Amygdala (tissue), 56 donors: ENCODE measurements at regions not wholly inside any gene's neighbourhood (a gene's known extent, or its start where the extent isn't known, plus 50 kb on each side); places are given as distances from the start of the nearest gene placed in this dataset.

Experiments
- DNase-seq, 56 donors: peaks; one replicate each; lab custom pipeline; 2025; lab: John Stamatoyannopoulos, UW

GRCh38 chr10:124220971-124221355 is 127.6 kb upstream of the CHST15 start:
- no peak for DNase-seq

DNA sequence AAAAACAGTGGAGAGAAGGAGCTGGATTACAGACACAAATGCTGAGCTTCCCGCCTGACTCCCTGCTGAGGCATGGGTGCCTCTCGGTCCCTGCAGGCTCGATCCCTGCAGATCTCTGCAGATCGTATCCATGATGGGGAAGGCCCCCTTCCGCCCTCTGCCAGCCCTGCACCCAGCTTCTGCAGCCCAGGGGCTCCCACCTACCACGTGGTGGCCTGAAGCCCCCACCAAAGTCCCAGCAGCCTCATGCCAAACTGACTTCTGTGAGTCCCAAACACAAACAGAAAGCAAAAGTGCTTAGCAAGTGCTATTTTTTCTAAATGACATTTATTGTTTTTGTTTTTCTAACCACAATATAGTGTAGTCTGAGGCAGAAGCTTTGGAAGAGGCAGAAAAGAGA is 127.1 kb upstream of the CHST15 start:
- no peak for DNase-seq

DNA sequence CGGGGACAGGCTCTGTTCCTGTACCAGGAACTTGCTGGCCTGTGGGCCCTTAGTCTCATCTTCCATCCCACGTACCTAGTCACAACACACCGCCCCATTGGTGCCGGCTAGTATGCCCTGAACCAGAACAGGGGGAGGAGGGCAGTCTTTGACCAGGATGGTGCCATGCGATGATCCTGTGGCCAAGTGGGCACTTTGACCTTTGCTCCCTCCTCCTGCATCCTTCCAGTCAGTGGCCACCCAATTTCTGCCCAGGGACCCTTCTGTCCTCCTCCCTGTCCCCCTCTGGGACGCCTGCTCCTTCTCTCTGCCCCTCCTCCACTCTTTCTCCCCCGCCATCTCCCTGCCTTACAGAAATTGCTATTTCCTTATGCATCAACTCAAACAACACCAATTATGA is 126.3 kb upstream of the CHST15 start:
- DNase-seq = no peak

GRCh38 chr10:124219062-124219461 is 125.7 kb upstream of the CHST15 start:
- DNase-seq = no peak

- DNase-seq = no peak
Measured at GRCh38 chr10:124217906-124218804, 124.8 kb upstream of the CHST15 start.

GRCh38 chr10:124217031-124217430 is 123.6 kb upstream of the CHST15 start:
- no peak for DNase-seq

GRCh38 chr10:124214610-124215375 is 121.4 kb upstream of the CHST15 start:
- peak in 1 of 56 donors; percentile 14 for DNase-seq

GRCh38 chr10:124213899-124214510 is 120.6 kb upstream of the CHST15 start:
- no peak for DNase-seq

- no peak for DNase-seq
Measured at GRCh38 chr10:124213471-124213870, 120.1 kb upstream of the CHST15 start.

DNA sequence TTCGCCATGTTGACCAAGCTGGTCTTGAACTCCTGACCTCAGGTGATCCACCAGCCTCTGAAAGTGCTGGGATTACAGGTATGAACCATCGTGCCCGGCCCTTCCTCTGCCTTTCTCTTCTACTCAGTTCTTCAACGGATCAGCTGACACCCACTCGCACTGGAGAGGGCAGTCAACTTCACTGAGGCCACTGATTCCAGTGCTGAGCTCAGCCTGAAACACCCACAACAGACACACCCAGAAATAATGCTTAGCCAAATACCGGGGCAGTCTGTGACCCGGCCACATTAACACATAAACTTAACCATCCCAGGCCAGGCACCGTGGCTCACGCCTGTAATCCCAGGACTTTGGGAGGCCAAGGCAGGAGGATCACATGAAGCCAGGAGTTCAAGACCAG is 119.3 kb upstream of the CHST15 start:
- DNase-seq = no peak

DNA sequence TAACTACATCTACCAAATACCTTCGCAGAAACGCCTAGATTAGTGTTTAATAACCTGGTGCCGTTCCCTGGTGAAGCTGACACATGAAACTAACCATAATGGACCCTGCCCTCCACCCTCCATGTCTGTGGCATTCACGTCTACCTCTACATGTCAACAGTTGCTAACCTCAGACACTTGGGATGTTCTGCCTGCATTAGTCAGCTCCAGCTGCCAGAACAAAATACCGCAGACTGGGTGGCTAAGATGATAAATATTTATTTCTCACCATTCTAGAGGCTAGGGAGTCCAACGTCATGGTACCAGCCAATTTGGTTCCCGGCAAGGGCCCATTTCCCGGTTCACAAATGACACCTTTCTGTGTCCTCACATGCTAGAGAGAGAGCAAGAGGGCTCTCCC is 118.5 kb upstream of the CHST15 start:
- no peak for DNase-seq

DNA sequence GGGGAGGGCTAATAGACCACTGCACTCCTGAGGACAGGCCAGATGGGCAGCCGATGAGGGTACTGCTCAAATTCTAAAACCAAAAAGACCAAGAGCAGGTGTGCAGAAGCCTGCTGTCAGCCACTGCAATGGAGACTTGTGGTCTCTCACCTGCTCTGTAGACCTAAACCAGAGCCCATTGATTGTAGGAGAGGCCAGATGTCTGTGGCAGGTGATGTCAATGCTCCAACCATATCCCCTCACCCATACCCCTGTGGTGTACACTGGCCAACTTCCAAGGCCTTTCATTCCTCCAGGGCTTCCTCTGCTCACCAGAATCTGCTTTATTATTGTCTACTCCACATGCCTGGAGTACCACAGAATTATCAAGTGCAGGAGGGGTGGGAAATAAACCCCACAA is 116.9 kb upstream of the CHST15 start:
- no peak for DNase-seq

GRCh38 chr10:124207391-124207790 is 114.0 kb upstream of the CHST15 start:
- no peak for DNase-seq

- DNase-seq = no peak
Measured at GRCh38 chr10:124206616-124207015, 113.2 kb upstream of the CHST15 start.

DNA sequence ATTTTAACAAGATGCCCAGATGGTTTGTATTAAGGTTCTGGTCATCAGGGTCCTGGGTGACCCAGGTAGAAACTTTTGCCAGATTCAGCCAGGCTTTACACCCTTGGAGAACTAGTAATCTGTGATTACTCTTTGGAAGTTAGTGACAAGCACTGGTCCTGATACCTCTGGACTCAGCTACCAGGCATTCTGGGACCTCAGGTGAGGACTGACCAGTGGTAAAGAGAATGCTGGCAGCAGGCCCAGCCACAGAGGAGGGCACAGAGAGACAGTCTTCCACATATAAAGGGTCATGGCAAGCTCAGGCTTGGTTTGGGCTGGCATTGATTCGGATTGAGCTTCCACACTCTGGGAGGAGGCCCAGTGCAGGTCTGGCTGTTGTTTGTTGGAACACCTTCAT is 112.0 kb upstream of the CHST15 start:
- DNase-seq = no peak

DNA sequence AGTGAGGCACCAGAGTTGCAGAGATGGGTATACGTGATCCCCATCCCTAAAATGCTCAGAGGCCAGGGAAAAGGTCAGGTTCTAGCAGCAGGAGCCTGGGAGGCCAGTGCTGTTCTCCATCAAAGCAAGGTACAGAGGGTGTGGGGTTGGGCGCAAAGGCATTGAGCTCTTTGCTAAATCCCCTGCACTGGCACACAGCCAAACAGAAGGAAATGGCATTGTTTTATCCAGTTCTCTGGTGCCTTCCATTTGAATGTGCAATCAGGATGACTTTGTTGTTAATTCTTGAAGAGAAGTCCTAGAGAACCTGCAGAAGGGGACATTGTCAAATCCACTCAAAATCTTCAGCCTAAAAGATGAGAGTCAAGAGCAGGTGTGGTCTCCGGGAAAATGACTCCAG is 111.3 kb upstream of the CHST15 start:
- DNase-seq = no peak

GRCh38 chr10:124200011-124200410 is 106.6 kb upstream of the CHST15 start:
- no peak for DNase-seq

GRCh38 chr10:124198871-124199270 is 105.5 kb upstream of the CHST15 start:
- no peak for DNase-seq

DNA sequence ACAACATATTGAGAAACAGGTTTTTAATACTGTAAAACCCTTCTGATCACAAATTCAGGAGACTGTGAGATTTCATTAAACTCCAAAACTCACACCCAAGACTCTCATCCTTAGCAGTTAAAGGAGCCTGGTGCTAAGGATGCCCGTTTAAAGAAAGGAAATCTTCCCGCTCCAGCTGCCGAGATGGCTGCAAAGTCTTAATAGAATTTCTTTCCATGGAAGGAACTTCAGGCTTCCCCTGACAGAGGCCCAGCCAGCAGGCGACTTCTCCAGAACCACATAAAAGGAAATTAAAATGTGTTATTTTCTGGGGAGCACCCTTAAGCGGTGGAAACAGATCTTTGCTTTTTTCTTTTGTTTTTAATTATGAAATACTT is 104.7 kb upstream of the CHST15 start:
- DNase-seq = no peak

DNA sequence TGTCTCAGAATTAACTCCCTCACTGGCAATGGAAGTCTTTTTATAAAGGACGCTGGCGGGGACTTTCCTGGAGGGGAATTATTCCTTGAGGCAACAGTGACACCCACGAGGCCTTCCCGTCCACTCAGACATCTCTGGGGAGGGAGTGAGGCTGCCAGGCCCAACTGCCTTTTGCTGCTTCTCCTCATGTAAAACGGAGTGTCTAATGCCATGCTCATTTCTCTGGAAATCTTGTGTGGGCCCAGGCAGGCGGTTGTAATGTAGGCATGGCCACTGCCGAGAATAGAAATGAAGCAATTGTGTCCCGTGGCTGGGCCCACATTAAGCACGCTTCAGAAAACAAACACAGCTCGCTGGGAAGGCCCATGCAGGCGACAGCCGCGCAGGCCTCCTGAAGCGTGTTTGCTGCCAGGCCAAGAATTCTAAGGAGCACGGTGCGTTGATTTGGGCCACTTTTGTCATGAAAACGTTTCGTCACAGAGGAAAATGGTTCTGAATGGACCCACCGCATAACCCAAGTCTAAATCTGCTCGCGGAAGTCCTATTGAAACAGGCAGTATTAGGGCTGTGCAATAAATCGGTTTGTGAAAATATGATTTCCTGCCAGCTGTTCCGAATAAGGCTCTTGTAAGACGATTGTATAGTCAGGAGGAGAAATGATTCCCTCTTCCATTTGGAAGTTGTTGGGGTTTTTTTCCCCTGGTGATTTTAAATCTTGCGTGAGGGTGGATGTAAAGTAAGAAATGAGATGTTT is 104.2 kb upstream of the CHST15 start:
- peak in 43 of 56 donors; percentile 6 to 77 (median 37) for DNase-seq

DNA sequence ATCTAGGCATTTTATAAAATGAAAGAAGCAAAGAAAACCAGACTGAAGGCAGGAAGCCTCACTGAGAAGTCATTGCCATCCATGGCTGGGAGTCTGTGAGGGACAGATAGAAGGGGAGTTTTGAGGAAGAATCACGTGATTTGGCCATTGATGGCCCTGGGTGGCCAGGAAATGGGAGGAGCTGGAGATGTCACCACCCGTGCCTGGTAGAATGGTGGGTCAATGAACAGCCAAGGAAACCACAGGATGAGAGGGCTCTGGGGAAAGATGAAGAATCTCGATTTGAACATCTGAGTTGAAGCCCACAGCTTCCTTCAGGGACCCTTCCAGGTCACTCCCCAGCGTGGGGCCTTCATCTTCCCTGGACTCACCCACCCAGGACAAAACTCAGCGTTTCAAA is 103.3 kb upstream of the CHST15 start:
- DNase-seq = no peak
